HG03432 (cell line): ENCODE measurements at regions not wholly inside any gene's neighbourhood (a gene's known extent, or its start where the extent isn't known, plus 50 kb on each side); places are given as distances from the start of the nearest gene placed in this dataset.
"Not testable (repeated sequence)": the region's sequence is repeated elsewhere in the genome, so short reads cannot be mapped to it uniquely, and the experiment has no call there.

ENCODE experiments used
- ATAC-seq: cut with Tn5 transposase; IDR thresholded peaks from one replicate; pipeline ENCODE4 v1.9.1; 2021; ENCODE audit warnings: mild to moderate bottlenecking, moderate library complexity; ENCODE audit not compliant: unreplicated experiment

- ATAC-seq: no peak
Observed at GRCh38 chr4:179601671-179602070, 2159.4 kb upstream of the AGA start.

- no peak for ATAC-seq
Observed at GRCh38 chr4:179605196-179605595, 2163.0 kb upstream of the AGA start.

GRCh38 chr4:179607003-179607402, 2164.8 kb upstream of the AGA start:
- ATAC-seq: peak; percentile 83

- ATAC-seq: no peak
Observed at GRCh38 chr4:179615704-179616103, 2173.5 kb upstream of the AGA start.

GRCh38 chr4:179618966-179619365, 2176.7 kb upstream of the AGA start:
- no peak for ATAC-seq

- ATAC-seq: peak; percentile 46
Observed at GRCh38 chr4:179624768-179625181, 2182.5 kb upstream of the AGA start.

GRCh38 chr4:179625406-179625805, 2183.2 kb upstream of the AGA start:
- no peak for ATAC-seq

- no peak for ATAC-seq
Observed at GRCh38 chr4:179626687-179627086, 2184.4 kb upstream of the AGA start.

- no peak for ATAC-seq
Observed at GRCh38 chr4:179631321-179631720, 2189.1 kb upstream of the AGA start.

- peak; percentile 64 for ATAC-seq
Observed at GRCh38 chr4:179634862-179635261, 2192.6 kb upstream of the AGA start.

- ATAC-seq: no peak
Observed at GRCh38 chr4:179662522-179662921, 2220.3 kb upstream of the AGA start.

GRCh38 chr4:179663641-179664429, 2221.6 kb upstream of the AGA start:
- ATAC-seq: no peak

GRCh38 chr4:179664430-179665027, 2222.3 kb upstream of the AGA start:
- ATAC-seq: peak; percentile 64

GRCh38 chr4:179666226-179666625, 2224.0 kb upstream of the AGA start:
- ATAC-seq: no peak

GRCh38 chr4:179671609-179672008, 2229.4 kb upstream of the AGA start:
- ATAC-seq: no peak

GRCh38 chr4:179678093-179678814, 2236.0 kb upstream of the AGA start:
- ATAC-seq: no peak

GRCh38 chr4:179683661-179684060, 2241.4 kb upstream of the AGA start:
- ATAC-seq: not testable (repeated sequence)

- no peak for ATAC-seq
Observed at GRCh38 chr4:179692222-179692621, 2250.0 kb upstream of the AGA start.

- no peak for ATAC-seq
Observed at GRCh38 chr4:179695175-179695574, 2252.9 kb upstream of the AGA start.

GRCh38 chr4:179698321-179698720, 2256.1 kb upstream of the AGA start:
- no peak for ATAC-seq

- no peak for ATAC-seq
Observed at GRCh38 chr4:179709961-179710624, 2267.9 kb upstream of the AGA start.
